22Rv1 (cell line): ENCODE measurements at regions not wholly inside any gene's neighbourhood (a gene's known extent, or its start where the extent isn't known, plus 50 kb on each side); places are given as distances from the start of the nearest gene placed in this dataset.

ENCODE experiments used
- CTCF ChIP-seq: fragments of 450-650 bp; IDR thresholded peaks from 2 replicates; pipeline ENCODE4 v1.5.1; 2017; ENCODE audit warnings: mild to moderate bottlenecking
- ZFX ChIP-seq: fragments of 450-650 bp; IDR thresholded peaks from 2 replicates; pipeline ENCODE4 v1.6.1; 2017; ENCODE audit warnings: antibody characterized with exemption, borderline replicate concordance

GRCh38 chr11:38517991-38518390 is 1920.0 kb upstream of the RAG2 start:
- TF ChIP-seq CTCF (no peak), ZFX (no peak)
